CD14-positive monocyte (primary cell): ENCODE measurements at regions not wholly inside any gene's neighbourhood (a gene's known extent, or its start where the extent isn't known, plus 50 kb on each side); places are given as distances from the start of the nearest gene placed in this dataset.

Experiments used
- DNase-seq, 3 donors: peaks; one replicate each; pipeline ENCODE4 v3.0.0-alpha.2; 2011 to 2022
- H2AFZ ChIP-seq: 2 replicates; pipeline ENCODE4 v1.6.0; 2012; ENCODE audit warnings: mild to moderate bottlenecking, low read depth, low read length, inconsistent platforms; ENCODE audit not compliant: insufficient read depth, poor library complexity, severe bottlenecking
- H3K27ac ChIP-seq, 2 donors: 1 replicate in 1 of 2; 2 replicates in 1 of 2; pipeline ENCODE4 v1.5.1; 2012 to 2013; ENCODE audit warnings: low read length in 2 of 2, control low read depth in 1 of 2, inconsistent platforms in 1 of 2, low read depth in 1 of 2, mild to moderate bottlenecking in 1 of 2
- H3K27me3 ChIP-seq, 2 donors: one replicate each; pipeline versions ENCODE4 v1.6.0 to v1.6.1; 2011 to 2013; ENCODE audit warnings: low read length in 2 of 2; ENCODE audit not compliant: control insufficient read depth in 2 of 2, insufficient read depth in 2 of 2
- H3K36me3 ChIP-seq, 2 donors: replicated peaks in 1 of 2; 1 replicate in 1 of 2; 2 replicates in 1 of 2; pipeline versions ENCODE4 v1.5.1 to v1.6.1; 2012 to 2013; ENCODE audit warnings: low read length in 2 of 2, control low read depth in 1 of 2, inconsistent platforms in 1 of 2, mild to moderate bottlenecking in 1 of 2; ENCODE audit not compliant: insufficient read depth in 2 of 2, control insufficient read depth in 1 of 2
- H3K4me1 ChIP-seq, 2 donors: 1 replicate in 1 of 2; 2 replicates in 1 of 2; pipeline versions ENCODE4 v1.5.1 to v1.6.1; 2012 to 2013; ENCODE audit warnings: low read length in 2 of 2, control low read depth in 1 of 2, inconsistent platforms in 1 of 2, mild to moderate bottlenecking in 1 of 2, moderate library complexity in 1 of 2; ENCODE audit not compliant: insufficient read depth in 2 of 2, control insufficient read depth in 1 of 2
- H3K4me2 ChIP-seq: replicated peaks from 2 replicates; pipeline ENCODE3; 2012; ENCODE audit warnings: low read length, moderate library complexity, mild to moderate bottlenecking; ENCODE audit not compliant: poor library complexity, severe bottlenecking; ENCODE audit errors: extremely low read depth
- H3K4me3 ChIP-seq, 3 experiments: fragments of 200-600 bp in 1 of 3; sonication (generic) in 1 of 3; replicated peaks in 1 of 3; 1 replicate in 2 of 3; 2 replicates in 1 of 3; pipeline ENCODE4 v1.5.1; 2011 to 2013; ENCODE audit warnings: low read length in 3 of 3, mild to moderate bottlenecking in 3 of 3, control low read depth in 2 of 3, low read depth in 2 of 3, inconsistent platforms in 1 of 3, moderate library complexity in 1 of 3
- H3K79me2 ChIP-seq: 2 replicates; pipeline ENCODE4 v1.6.0; 2012; ENCODE audit warnings: mild to moderate bottlenecking, control low read depth, inconsistent platforms, low read length, moderate library complexity; ENCODE audit not compliant: insufficient read depth
- H3K9ac ChIP-seq: 2 replicates; pipeline ENCODE4 v1.6.0; 2017; ENCODE audit warnings: low read length, mild to moderate bottlenecking; ENCODE audit not compliant: insufficient read depth, poor library complexity, severe bottlenecking
- H3K9me3 ChIP-seq, 2 donors: replicated peaks in 1 of 2; 1 replicate in 1 of 2; 2 replicates in 1 of 2; pipeline versions ENCODE4 v1.5.1 to v1.6.1; 2012 to 2013; ENCODE audit warnings: low read length in 2 of 2, control low read depth in 1 of 2; ENCODE audit not compliant: control insufficient read depth in 1 of 2, insufficient read depth in 1 of 2
- H4K20me1 ChIP-seq: 2 replicates; pipeline ENCODE4 v1.6.0; 2012; ENCODE audit warnings: mild to moderate bottlenecking, low read length, control low read depth, moderate library complexity; ENCODE audit not compliant: insufficient read depth
- H3K27ac Mint-ChIP-seq, 7 donors: one replicate each; pipeline ENCODE4 v1.8.0; 2020; ENCODE audit warnings: mild to moderate bottlenecking in 7 of 7, mixed read lengths in 7 of 7, moderate library complexity in 6 of 7, inconsistent platforms in 2 of 7
- H3K27me3 Mint-ChIP-seq, 3 donors: one replicate each; pipeline ENCODE4 v1.8.0; 2021 to 2022; ENCODE audit warnings: low read depth in 3 of 3, mild to moderate bottlenecking in 3 of 3, mixed read lengths in 3 of 3, moderate library complexity in 3 of 3, inconsistent platforms in 1 of 3
- H3K36me3 Mint-ChIP-seq, 2 donors: one replicate each; pipeline ENCODE4 v1.8.0; 2020; ENCODE audit warnings: mixed read lengths in 2 of 2, inconsistent platforms in 1 of 2, mild to moderate bottlenecking in 1 of 2
- H3K4me1 Mint-ChIP-seq: one replicate; pipeline ENCODE4 v1.8.0; 2020; ENCODE audit warnings: mild to moderate bottlenecking, mixed read lengths
- H3K4me3 Mint-ChIP-seq, 2 donors: one replicate each; pipeline ENCODE4 v1.8.0; 2020; ENCODE audit warnings: mild to moderate bottlenecking in 2 of 2, mixed read lengths in 2 of 2, moderate library complexity in 1 of 2
- H3K9me3 Mint-ChIP-seq, 7 donors: one replicate each; pipeline ENCODE4 v1.8.0; 2020 to 2022; ENCODE audit warnings: mixed read lengths in 7 of 7, mild to moderate bottlenecking in 6 of 7, moderate library complexity in 6 of 7, inconsistent platforms in 2 of 7
- WGBS: methylation state at CpG from one replicate; pipeline ENCODE4 v1.1.5; 2013; ENCODE audit warnings: missing lambda C conversion rate; ENCODE audit not compliant: insufficient coverage; 5-methylcytosine and 5-hydroxymethylcytosine counted together
- intact Hi-C, 2 donors: fragments of 100-400 bp; cut with micrococcal nuclease; formaldehyde crosslinking; loops; one replicate each; pipeline versions ENCODE4 v1.15.0 to v1.15.1; 2023
- TF ChIP-seq, protein P1 (sequence below): fragments of 200-600 bp; IDR thresholded peaks from one replicate; pipeline ENCODE4 v1.8.0; 2022; ENCODE audit warnings: antibody characterized with exemption, mild to moderate bottlenecking

DNA sequence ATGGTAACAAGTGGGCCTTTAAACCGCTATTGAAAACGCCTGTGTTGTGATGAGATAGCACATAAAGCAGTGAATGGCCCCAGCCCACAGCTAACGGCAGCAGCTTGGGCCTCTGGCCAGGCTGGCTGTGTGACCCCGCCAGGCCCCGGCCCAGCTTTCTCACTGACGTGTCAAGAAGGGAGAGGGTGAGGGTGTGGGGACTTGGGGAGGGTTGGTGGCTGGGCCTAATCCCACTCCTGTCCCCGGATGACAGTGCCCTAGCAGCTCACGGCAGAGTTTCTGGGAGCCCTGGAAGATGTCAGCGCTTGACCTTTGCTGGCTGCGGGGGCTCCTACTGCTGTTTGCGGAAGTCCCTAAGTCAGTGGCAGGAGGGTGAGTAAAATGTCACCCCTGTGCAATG is 88.9 kb upstream of the SHH start:
- intact Hi-C loops = no loop called here
- Histone ChIP-seq H4K20me1 (no peaks in the 10 kb centered on the region), H3K4me3 (no peak overlapping the region), H3K27ac (no peak overlapping the region), H3K9me3 (peaks cover 36 to 54% of the 10 kb centered on the region in 2 donors), H3K4me1 (no peaks in the 10 kb centered on the region), H3K4me2 (no peak overlapping the region), H3K36me3 (no peaks in the 10 kb centered on the region), H3K27me3 (no peaks in the 10 kb centered on the region), H2AFZ (no peak overlapping the region), H3K9ac (no peak overlapping the region), H3K79me2 (no peaks in the 10 kb centered on the region)
- Mint-ChIP-seq H3K4me3 (no peak overlapping the region), H3K9me3 (peaks cover 16 to 55% (median 43%) of the 10 kb centered on the region in 7 donors), H3K36me3 (no peaks in the 10 kb centered on the region), H3K27me3 (no peaks in the 10 kb centered on the region), H3K4me1 (no peaks in the 10 kb centered on the region), H3K27ac (no peak overlapping the region)
- WGBS = 82% methylated on average over 10 of the region's 11 CpGs
- TF ChIP-seq, protein P1, sequence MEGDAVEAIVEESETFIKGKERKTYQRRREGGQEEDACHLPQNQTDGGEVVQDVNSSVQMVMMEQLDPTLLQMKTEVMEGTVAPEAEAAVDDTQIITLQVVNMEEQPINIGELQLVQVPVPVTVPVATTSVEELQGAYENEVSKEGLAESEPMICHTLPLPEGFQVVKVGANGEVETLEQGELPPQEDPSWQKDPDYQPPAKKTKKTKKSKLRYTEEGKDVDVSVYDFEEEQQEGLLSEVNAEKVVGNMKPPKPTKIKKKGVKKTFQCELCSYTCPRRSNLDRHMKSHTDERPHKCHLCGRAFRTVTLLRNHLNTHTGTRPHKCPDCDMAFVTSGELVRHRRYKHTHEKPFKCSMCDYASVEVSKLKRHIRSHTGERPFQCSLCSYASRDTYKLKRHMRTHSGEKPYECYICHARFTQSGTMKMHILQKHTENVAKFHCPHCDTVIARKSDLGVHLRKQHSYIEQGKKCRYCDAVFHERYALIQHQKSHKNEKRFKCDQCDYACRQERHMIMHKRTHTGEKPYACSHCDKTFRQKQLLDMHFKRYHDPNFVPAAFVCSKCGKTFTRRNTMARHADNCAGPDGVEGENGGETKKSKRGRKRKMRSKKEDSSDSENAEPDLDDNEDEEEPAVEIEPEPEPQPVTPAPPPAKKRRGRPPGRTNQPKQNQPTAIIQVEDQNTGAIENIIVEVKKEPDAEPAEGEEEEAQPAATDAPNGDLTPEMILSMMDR = no peak
- no peak for DNase-seq

- H3K4me3 ChIP-seq = no peak overlapping the region
- H3K27ac Mint-ChIP-seq = no peak overlapping the region
- intact Hi-C loops = no loop called here
These were observed 87.3 kb upstream of the SHH start for GRCh38 chr7:155899596-155899995.

More at GRCh38 chr7:155899596-155899995, 87.3 kb upstream of the SHH start:
- Histone ChIP-seq H4K20me1 (no peaks in the 10 kb centered on the region), H3K9ac (no peak overlapping the region), H3K4me2 (no peak overlapping the region), H3K27ac (no peak overlapping the region), H3K27me3 (no peaks in the 10 kb centered on the region), H3K4me1 (no peaks in the 10 kb centered on the region), H3K9me3 (peaks cover 31 to 44% of the 10 kb centered on the region in 2 donors), H3K79me2 (no peaks in the 10 kb centered on the region), H2AFZ (no peak overlapping the region), H3K36me3 (no peaks in the 10 kb centered on the region)
- H3K4me1 Mint-ChIP-seq = no peaks in the 10 kb centered on the region
- H3K9me3 Mint-ChIP-seq = peaks cover 15 to 47% (median 32%) of the 10 kb centered on the region in 7 donors
- WGBS = 97% methylated on average over 3 of the region's 4 CpGs
- TF ChIP-seq, protein P1 = no peak
- no peak overlapping the region for H3K4me3 Mint-ChIP-seq
- no peaks in the 10 kb centered on the region for H3K27me3 Mint-ChIP-seq
- no peaks in the 10 kb centered on the region for H3K36me3 Mint-ChIP-seq
- DNase-seq = no peak
